Cardiac fibroblast (primary cell): ENCODE measurements at regions not wholly inside any gene's neighbourhood (a gene's known extent, or its start where the extent isn't known, plus 50 kb on each side); places are given as distances from the start of the nearest gene placed in this dataset.

ENCODE experiments used
- DNase-seq, 2 donors: peaks; one replicate each; pipeline versions ENCODE4 v3.0.0 to v3.0.0-alpha.2; 2010; ENCODE audit warnings: low read depth in 2 of 2
- H3K4me3 ChIP-seq, 2 donors: replicated peaks in 1 of 2; 1 replicate in 1 of 2; 2 replicates in 1 of 2; pipeline ENCODE4 v1.5.1; 2011; ENCODE audit warnings: low read depth in 2 of 2, low read length in 2 of 2, mild to moderate bottlenecking in 2 of 2, moderate library complexity in 1 of 2
- CTCF ChIP-seq: IDR thresholded peaks from one replicate; pipeline ENCODE4 v1.5.1; 2011; ENCODE audit warnings: low read depth, mild to moderate bottlenecking, low read length, inconsistent platforms

- TF ChIP-seq CTCF: no peak
- no peak overlapping the region for H3K4me3 ChIP-seq
- no peak for DNase-seq
These were observed 72.2 kb upstream of the STOX2 start for GRCh38 chr4:183832776-183833450.

GRCh38 chr4:183834252-183834651 is 70.9 kb upstream of the STOX2 start:
- H3K4me3 ChIP-seq: no peak overlapping the region
- no peak for DNase-seq
- no peak for TF ChIP-seq CTCF

- no peak for DNase-seq
These were observed 67.9 kb upstream of the STOX2 start for GRCh38 chr4:183837222-183837621.

GRCh38 chr4:183838987-183839712 is 66.0 kb upstream of the STOX2 start:
- peak; percentile 27 to 32 for DNase-seq
- TF ChIP-seq CTCF: no peak
- no peak overlapping the region for H3K4me3 ChIP-seq

More at GRCh38 chr4:183837222-183837621, 67.9 kb upstream of the STOX2 start:
- no peak for TF ChIP-seq CTCF
- H3K4me3 ChIP-seq: no peak overlapping the region

- TF ChIP-seq CTCF: peak; percentile 80
- no peak overlapping the region for H3K4me3 ChIP-seq
- peak; percentile 85 to 86 for DNase-seq
These were observed 64.8 kb upstream of the STOX2 start for GRCh38 chr4:183840311-183840710.

GRCh38 chr4:183841001-183841400 is 64.1 kb upstream of the STOX2 start:
- no peak overlapping the region for H3K4me3 ChIP-seq
- DNase-seq: no peak
- no peak for TF ChIP-seq CTCF
